SK-MEL-5 (cell line): ENCODE measurements at regions not wholly inside any gene's neighbourhood (a gene's known extent, or its start where the extent isn't known, plus 50 kb on each side); places are given as distances from the start of the nearest gene placed in this dataset.
"Not testable (repeated sequence)": the region's sequence is repeated elsewhere in the genome, so short reads cannot be mapped to it uniquely, and the experiment has no call there.

ENCODE experiments used
- DNase-seq: peaks from one replicate; pipeline ENCODE4 v3.0.0-alpha.2; 2016; ENCODE audit warnings: low read depth, low spot score
- in situ Hi-C: cut with HindIII; loops from 2 replicates; pipeline ENCODE4 v1.10.0; 2016; ENCODE audit warnings: low sequenced_read_pairs, high pct_unique_total_duplicates, low pct_unique_long_range_greater_than_20kb

DNA sequence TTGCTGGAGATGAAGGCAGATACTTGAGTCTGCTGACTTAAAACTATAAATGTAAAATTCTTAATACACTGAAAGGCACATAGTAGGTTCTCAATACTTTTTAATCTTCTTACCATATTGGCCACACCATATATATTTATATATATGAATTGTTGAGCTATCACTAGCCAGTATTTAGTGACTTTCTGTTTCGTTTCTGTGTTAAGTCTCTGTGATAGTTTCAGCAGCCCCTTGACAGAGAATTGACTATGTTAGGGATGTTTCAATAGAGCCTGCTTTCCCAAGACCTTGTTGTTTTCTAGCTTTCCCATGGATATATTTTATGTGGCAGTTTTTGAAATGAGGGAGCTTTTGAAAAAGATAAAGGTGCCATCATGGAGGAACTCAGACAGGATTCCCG, 206.5 kb upstream of the GOT2 start:
- in situ Hi-C loops: no loop called here
- no peak for DNase-seq

DNA sequence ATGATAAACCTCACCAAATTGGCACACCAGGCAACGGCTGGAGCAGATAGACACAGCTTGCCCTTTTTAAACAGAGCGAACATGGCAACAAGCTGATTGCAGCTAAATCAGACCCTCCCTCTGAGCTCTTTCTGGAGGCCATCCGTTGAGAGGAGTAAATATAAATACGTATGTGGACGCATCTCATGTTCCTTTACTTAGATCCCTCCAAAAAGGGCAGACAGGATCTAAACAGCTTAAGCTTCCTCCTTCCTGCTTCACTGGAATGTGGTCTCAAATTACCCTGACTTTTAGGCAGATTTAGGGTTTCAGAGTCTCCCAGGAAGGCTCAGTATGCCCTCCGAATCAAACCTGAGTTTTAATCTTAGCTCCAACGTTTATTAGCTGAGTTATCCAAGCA, 204.7 kb upstream of the GOT2 start:
- DNase-seq: no peak
- in situ Hi-C loops: no loop called here

DNA sequence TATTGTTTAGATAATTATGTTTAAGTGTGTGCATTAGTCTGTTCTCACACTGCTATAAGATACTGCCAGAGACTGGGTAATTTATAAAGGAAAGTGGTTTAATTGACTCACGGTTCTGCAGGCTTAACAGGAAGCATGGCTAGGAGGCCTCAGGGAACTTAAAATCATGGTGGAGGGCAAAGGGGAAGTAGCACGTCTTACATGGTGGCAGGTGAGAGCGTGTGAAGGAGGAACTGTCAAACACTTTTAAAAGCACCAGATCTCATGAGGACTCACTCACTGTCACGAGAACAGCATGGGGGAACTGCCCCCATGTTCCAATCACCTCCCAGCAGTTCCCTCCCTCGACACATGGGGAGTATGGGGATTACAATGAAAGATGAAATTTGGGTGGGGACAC, 203.5 kb upstream of the GOT2 start:
- peak; percentile 4 for DNase-seq
- in situ Hi-C loops: no loop called here

DNA sequence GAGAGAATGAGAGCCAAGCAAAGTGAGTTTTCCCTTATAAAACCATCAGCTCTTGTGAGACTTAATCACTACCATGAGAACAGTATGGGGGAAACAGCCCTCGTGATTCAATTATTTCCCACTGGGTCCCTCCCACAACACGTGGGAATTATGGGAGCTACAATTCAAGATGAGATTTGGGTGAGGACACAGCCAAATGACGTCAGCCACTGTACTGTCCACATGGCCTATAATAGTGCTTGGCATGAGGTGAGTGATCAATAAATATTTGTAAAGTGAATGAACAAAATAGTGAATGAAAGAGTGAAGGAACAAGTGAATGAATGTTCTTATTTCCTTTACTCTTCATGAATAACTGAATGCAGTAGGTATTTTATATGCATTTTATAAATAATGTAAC, 199.1 kb upstream of the GOT2 start:
- in situ Hi-C loops: no loop called here
- no peak for DNase-seq

DNA sequence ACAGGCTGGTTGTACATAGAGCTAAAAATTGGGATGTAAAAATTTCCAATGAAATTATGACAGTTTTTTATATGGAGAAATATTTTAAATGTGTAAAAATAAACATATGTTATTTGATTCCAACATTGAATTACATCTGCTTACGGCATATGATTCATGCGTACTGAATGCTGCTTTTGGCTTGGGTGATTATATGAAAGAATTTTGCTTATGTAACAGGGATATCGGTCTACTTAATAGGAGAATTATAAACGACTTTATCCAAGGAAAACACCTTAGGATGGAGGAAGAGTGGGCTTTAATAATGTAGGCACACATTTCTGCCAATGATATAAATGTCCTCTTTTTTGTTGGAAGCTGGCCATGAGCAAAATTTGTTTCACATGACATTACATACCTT, 197.3 kb upstream of the GOT2 start:
- no peak for DNase-seq
- in situ Hi-C loops: no loop called here

DNA sequence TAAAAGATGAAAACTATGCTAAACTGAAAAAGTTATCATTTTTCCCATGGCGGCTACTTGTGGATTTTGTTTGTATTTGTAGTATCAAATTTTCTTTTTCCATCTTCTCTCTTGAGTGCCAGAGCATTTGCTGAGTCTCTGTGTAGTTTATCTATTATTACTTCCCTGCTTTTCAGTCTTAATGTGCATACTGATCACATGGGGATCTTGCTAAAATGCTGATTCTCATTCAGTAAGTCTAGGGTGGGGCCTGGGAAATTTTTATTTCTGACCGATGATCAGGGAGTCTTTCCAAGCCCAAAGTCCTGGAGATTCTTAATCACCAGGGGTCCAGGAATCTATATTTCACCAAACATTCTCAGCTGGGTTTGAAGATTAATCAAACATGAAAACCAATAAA, 189.0 kb upstream of the GOT2 start:
- in situ Hi-C loops: no loop called here
- no peak for DNase-seq

DNA sequence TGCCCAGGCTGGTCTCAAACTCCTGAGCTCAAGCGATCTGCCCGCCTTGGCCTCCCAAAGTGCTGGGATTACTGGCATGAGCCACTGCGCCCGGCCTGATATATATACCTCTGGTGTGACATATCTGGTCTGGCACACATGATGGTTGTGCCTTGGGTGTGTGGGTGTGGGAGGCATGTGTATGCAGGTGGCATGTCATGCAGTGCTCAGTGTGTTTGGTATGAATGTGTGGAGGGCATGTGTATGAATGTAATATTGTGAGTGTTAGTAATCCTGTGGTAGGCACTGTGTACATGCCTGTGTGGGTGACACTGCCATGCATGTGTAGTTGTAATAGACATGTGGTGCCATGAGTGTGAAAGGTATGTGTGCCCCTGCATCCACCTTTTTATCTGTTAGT, 179.3 kb upstream of the GOT2 start:
- in situ Hi-C loops: no loop called here
- no peak for DNase-seq

DNA sequence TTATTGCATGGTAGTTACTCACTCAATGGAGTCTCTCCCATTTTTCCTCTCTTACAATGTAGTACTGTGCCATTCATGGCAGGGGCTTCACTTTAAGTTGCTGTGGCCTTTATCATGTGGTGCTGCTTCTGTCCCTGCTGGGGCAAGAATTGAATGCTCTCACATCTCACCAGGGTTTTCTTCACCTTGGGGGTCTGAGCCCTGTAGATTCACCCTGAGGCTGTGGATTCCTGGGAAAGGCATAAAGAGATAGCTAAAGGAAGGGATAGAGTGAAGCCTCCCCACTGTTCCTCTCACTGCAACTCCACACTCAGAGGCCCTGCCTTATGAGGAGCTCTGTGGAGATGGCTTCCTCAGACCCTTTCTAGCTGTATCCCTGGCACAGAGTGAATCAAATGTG, 178.5 kb upstream of the GOT2 start:
- in situ Hi-C loops: no loop called here
- DNase-seq: no peak

DNA sequence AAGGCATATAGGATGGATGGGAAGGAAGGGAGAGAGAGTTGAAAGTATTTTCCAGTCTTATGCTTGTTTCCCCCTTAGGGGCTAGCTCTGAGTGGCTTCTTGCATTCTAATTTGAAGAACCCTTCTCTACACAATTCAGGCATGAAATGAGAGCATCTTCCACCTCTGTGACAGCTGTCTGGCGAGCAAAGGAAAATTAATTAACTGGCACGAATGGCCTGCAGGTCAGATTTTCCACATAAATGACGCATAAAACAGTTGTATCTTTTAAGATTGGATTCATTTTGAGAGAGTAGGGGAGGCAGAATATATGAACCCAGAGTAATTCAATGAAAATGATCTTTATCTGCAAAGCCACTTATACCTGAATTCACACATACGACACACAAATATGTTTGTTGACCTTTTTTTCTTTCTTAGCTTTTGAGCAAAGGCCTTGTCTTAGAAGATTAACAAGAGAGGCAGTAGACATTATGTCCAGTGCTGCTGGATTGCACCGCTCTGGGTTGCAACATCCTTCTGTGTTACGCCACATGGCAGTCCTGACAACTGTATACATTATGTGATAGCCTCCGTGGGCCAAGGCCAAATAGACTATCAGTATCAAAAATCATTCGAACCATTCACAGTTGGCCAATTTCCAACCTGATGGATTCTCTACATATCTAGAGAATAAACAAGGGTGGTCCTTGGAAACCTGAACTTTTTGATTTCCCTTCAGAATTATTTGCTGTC, 173.0 kb upstream of the GOT2 start:
- DNase-seq: no peak
- in situ Hi-C loops: no loop called here

DNA sequence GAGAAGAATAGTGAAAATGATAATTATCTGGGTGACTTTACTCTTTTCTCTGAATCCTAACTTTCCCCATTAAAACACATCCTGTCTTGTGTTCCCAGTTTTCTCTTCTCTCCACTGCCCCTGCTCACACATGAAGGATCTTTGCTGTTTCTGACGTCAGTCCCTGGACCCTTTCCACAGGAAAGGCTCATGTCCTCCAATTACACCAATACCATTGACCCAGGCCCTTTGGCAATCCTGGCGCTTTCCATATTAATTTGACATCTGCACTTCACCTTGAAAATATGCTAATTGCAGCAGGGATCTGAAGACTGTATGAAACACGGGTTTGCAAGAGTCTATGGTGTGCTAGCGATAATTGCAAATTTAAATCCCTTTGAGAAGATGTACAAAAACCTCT, 170.2 kb upstream of the GOT2 start:
- in situ Hi-C loops: no loop called here
- DNase-seq: no peak

DNA sequence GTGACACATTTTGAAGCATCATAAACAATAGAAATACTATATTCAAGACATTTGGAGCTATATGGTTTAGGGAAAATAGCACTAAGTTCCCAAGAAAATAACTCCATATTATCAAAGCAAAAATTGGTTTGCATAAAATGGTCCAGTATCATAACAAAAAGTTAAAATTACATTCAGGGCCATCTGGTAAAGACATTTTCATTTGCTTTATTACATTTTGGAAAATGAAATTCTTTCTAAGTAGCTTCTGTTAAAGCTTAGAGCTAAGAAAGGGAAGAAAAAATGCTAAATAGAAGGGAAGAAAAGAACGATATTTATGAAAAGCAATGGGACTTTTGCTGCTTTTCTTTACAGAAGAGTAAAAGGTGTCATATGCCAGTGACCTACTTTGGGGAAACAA, 155.4 kb upstream of the GOT2 start:
- in situ Hi-C loops: no loop called here
- no peak for DNase-seq

DNA sequence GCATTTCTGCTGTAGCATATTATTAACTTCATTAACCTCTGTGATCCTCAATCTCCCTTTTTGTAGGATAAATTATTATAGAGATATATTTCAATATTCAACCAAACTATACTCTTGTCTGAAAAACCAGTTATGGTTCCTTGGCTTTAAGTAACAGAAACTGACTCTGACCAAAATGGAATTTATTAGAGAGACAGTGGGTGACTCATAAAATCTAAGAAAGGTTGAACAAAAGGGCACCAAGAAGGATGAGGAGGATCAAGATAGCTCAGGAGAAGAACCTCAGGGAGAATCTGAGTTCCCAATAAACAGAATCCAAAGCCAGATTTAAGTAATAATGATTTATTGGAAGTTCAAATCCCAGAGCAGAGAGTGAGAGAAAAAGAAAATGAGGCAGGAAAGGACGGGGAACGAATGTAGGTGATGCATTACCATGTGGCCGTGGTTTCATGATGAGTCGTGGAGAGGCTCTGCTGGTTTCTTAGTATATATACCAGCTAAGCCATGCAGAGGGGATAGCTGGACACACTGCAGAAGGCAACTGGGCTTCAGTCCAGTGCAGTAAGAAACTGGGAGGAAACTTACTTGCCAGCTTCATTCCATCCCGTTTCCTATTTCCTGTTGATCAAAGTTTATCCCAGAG, 151.5 kb upstream of the GOT2 start:
- no peak for DNase-seq
- in situ Hi-C loops: no loop called here

DNA sequence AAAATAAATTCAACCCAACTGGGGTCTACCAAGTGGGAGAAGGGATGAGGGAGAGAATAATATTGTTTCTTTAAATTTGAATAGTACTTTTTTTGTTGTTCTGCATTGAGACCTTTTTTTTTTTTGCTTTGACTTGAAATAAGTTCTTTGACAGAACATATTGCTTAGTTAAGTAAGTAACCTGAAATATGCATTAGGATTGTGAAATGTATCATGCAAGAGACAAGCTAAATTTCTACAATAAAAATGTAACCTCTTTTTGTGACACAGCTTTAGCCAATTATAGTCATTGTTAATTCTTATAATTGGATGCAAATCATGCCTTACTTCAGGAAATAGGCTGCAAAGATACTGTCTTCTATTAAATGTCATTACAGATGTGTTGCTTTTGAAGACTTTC, 150.0 kb upstream of the GOT2 start:
- no peak for DNase-seq
- in situ Hi-C loops: no loop called here

DNA sequence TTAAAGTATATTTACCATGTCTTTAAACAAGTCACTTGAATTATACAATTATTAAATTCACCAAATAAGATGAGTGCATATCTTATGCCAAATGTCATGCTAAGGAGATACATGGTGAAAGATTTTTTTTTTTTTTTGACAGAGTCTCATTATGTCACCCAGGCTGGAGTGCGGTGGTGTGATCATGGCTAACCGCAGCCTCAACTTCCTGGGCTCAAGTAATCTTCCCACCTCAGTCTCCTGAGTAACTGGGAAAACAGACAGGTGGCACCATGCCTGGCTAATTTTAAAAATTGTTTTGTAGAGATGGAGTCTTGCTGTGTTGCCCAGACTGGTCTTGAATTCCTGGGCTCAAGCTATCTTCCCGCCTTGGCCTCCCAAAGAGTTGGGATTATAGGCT, 149.0 kb upstream of the GOT2 start:
- no peak for DNase-seq
- in situ Hi-C loops: no loop called here

DNA sequence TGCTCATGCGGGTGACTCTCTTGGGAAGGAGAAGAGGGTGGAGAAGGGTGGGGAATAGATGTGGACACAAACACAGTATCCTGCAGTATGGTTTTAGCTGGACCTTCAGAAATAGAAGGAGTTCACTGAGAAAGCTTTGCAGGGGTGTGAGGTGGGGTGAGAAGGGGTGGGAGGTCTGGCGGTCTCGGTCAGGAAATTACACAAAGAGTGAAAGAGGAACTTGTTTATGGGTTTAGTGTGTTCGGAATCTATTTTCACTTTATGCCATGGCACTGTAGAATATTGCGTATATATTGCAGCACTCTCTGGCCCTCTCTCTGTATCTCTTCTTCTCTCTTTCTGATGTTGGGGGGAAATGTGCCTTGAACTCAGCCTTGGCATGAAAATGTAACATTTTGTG, 148.2 kb upstream of the GOT2 start:
- in situ Hi-C loops: no loop called here

DNA sequence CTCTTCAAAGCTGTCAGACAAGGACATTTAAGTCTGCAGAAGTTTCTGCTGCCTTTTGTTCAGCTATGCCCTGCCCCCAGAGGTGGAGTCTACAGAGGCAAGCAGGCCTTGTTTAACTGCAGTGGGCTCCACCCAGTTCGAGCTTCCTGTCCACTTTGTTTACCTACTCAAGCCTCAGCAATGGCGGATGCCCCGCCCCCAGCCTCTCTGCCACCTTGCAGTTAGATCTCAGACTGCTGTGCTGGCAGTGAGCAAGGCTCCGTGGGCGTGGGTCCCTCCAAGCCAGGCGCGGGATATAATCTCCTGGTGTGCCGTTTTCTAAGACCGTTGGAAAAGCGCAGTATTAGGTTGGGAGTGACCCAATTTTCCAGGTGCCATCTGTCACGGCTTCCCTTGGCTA, 144.5 kb upstream of the GOT2 start:
- in situ Hi-C loops, DNase-seq: not testable (repeated sequence)

More for the DNA sequence above, 148.2 kb upstream of the GOT2 start:
- no peak for DNase-seq

DNA sequence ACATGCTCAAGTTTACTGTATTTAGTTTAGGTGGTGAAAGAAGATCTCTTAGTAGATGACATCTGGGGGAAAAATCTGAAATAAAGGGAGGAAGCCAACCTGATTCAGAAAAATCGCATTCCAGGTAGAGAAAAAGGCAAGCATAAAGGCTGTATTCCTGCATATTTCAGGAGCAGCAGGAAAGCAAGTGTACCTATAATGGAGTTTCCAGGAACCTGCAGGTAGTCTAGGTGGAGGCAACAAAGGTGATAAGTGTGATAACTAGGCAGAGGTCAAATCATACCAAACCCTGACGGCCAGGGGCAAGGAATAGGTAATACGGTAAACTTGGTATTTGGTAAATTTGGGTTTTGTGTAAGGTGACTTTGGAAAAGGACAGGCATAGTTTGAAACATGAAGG, 132.8 kb upstream of the GOT2 start:
- in situ Hi-C loops: no loop called here
- no peak for DNase-seq

DNA sequence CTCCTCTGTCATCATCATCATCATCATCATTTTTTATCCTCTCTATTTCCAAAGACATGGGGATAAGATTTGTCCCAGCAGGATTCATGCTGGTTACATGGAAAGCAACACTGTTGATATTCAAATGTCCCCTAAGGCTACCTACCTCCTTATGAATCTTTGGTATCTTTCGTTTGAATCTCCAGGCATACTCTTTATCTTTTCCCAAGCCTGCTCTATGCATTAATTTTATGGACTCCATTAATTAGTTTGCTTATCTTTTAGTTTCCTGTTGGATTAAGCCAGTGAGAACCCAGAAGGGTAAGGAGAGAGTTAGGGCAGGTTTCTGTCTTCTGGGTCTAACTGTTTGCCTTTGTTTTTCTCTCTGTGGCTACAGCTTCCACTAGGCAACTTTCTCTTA, 129.6 kb upstream of the GOT2 start:
- in situ Hi-C loops: no loop called here
- no peak for DNase-seq

DNA sequence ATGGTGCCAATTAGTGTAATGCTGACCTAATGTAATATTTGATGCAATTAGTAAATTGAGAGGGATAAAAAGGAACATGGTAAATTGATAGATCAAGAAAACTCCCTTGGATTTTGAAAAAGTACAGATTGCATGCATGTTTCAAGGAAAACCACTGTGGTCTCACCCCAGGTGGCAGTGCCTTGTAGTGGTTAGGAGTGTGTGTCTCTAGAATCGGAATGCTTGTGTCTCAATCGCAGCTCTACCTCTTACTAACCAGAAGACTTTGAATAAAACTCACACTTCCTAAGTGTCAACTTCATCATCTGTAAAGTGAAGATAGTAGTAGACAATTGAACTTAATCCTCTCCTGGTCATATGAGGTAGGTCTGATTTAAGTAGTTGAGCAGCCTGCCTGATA, 128.9 kb upstream of the GOT2 start:
- in situ Hi-C loops: no loop called here
- no peak for DNase-seq
